ENCODE measurements at regions not wholly inside any gene's neighbourhood (a gene's known extent, or its start where the extent isn't known, plus 50 kb on each side); places are given as distances from the start of the nearest gene placed in this dataset.

DNA sequence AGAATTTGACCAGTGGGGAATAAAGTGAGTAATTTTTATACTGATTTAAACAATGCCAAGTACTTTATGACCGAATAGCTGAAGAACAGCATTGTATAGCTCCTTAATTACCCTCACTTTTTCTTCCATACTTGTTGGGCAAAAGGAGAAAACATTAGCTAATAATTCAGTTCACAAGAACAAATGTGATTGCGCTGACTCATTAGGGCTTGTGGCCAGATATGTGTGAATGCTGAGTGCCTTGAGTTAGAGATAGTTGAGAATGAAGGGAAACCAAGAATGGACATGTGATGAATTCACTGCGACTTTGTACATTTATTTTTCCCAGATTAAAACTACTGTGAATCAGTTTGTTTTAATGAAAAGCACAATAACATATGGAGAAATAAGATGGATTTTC, 669.4 kb downstream of the TFAP2A start:
- CTCF ChIA-PET (ENCODE audit: low intra/inter-chr PET ratio, low total read pairs): no interaction called here
- peaks cover 89% of the 10 kb centered on the region for H3K9me3 ChIP-seq (ENCODE audit: low read length)
- no peak overlapping the region for H2AFZ ChIP-seq (ENCODE audit: low read length)
- DNase-seq (ENCODE audit: low spot score): no peak
- intact Hi-C loops (cut with micrococcal nuclease; ENCODE audit: unreplicated experiment) (no loop called here), in situ Hi-C loops (cut with HindIII; ENCODE audit: extremely low pct_ligation_motif_present, low pct_unique_long_range_greater_than_20kb) (no loop called here)
- POLR2A ChIA-PET: no interaction called here
- no peak overlapping the region for H3K9ac ChIP-seq (ENCODE audit: insufficient read depth, low read depth, low read length)
- TF ChIP-seq, protein P1, sequence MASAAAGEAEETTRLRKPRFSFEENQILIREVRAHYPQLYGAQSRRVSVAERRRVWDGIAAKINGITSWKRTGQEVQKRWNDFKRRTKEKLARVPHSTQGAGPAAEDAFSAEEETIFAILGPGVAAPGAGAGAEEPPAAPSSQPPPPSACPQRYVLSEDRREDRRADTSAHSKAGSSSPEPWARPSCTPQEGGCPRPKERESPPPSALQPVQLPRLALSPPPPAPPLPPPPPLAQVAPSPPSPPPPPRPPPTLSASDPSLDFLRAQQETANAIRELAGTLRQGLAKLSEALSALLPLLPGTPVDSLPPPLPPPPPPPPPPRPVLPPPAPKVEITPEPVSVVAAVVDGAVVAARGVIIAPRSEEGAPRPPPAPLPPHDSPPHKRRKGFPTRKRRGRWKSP (CRISPR knock-in tag; IDR thresholded peaks at IDR 0.05): no peak
- TF ChIP-seq, protein P2, sequence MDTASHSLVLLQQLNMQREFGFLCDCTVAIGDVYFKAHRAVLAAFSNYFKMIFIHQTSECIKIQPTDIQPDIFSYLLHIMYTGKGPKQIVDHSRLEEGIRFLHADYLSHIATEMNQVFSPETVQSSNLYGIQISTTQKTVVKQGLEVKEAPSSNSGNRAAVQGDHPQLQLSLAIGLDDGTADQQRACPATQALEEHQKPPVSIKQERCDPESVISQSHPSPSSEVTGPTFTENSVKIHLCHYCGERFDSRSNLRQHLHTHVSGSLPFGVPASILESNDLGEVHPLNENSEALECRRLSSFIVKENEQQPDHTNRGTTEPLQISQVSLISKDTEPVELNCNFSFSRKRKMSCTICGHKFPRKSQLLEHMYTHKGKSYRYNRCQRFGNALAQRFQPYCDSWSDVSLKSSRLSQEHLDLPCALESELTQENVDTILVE (CRISPR knock-in tag; IDR thresholded peaks at IDR 0.05): no peak
- no peak for TF ChIP-seq TSC22D2 (CRISPR knock-in tag; IDR thresholded peaks at IDR 0.05; ENCODE audit: borderline replicate concordance)
- TF ChIP-seq RBM22 (optimal IDR thresholded peaks at IDR 0.05; ENCODE audit: low read length): no peak
- no peak for TF ChIP-seq ZNF720 (CRISPR knock-in tag; IDR thresholded peaks at IDR 0.05)
- TF ChIP-seq ZNF460 (CRISPR knock-in tag; IDR thresholded peaks at IDR 0.05; ENCODE audit: borderline replicate concordance): no peak
- TF ChIP-seq ZNF501 (CRISPR knock-in tag; IDR thresholded peaks at IDR 0.05): no peak
- no peak for TF ChIP-seq FIP1L1 (IDR thresholded peaks at IDR 0.05; ENCODE audit: borderline replicate concordance, insufficient read depth, low read depth, low read length)
- H3K27ac ChIP-seq (ENCODE audit: extremely low read length, insufficient read depth, low read length): no peak overlapping the region
- no peak overlapping the region for H3K4me3 ChIP-seq (replicated peaks in 1 of 3; ENCODE audit: insufficient read depth in 1 of 3, low read depth in 2 of 3, low read length in 3 of 3)
- FAIRE-seq: no peak
- H4K20me1 ChIP-seq (ENCODE audit: insufficient read depth, low read length): no peaks in the 10 kb centered on the region
- no peaks in the 10 kb centered on the region for H3K27me3 ChIP-seq (ENCODE audit: control insufficient read depth in 1 of 2, insufficient read depth in 2 of 2, low read length in 2 of 2)
- no peaks in the 10 kb centered on the region for H3K36me3 ChIP-seq (replicated peaks in 1 of 2; ENCODE audit: control insufficient read depth in 1 of 2, insufficient read depth in 2 of 2, low read length in 2 of 2)
- no peak for ATAC-seq
- no TSS peak for BruUV-seq (replicated peaks)
- H3K4me2 ChIP-seq (ENCODE audit: low read depth, low read length): no peak overlapping the region
- H3K79me2 ChIP-seq (ENCODE audit: insufficient read depth, low read length): no peaks in the 10 kb centered on the region
- no peaks in the 10 kb centered on the region for H3K4me1 ChIP-seq (ENCODE audit: insufficient read depth, low read length)
- 0% methylated on average over 3 of the region's 3 CpGs for WGBS (ENCODE audit: low lambda C conversion rate)

All from HepG2 (cell line).